Natural killer cell (primary cell): ENCODE measurements at regions not wholly inside any gene's neighbourhood (a gene's known extent, or its start where the extent isn't known, plus 50 kb on each side); places are given as distances from the start of the nearest gene placed in this dataset.
"Not testable (repeated sequence)": the region's sequence is repeated elsewhere in the genome, so short reads cannot be mapped to it uniquely, and the experiment has no call there.

Source experiments
- ATAC-seq, 3 donors: fragments of 150-1000 bp in 2 of 3; fragments of 200-7000 bp in 1 of 3; cut with Tn5 transposase; 1 replicate in 1 of 3; 2 replicates in 2 of 3; pipeline ENCODE4 v1.10.0; 2021; ENCODE audit warnings: mild to moderate bottlenecking in 2 of 3, moderate library complexity in 2 of 3
- DNase-seq, 2 donors: peaks; one replicate each; pipeline versions ENCODE4 v3.0.0 to v3.0.0-alpha.2; 2013 to 2021; ENCODE audit warnings: mixed read lengths in 1 of 2
- H3K27ac ChIP-seq: one replicate; pipeline ENCODE4 v1.5.1; 2013; ENCODE audit warnings: mild to moderate bottlenecking, low read length
- H3K27me3 ChIP-seq: one replicate; pipeline ENCODE4 v1.6.1; 2013; ENCODE audit warnings: low read length; ENCODE audit not compliant: control insufficient read depth, insufficient read depth
- H3K36me3 ChIP-seq: one replicate; pipeline ENCODE4 v1.6.1; 2013; ENCODE audit warnings: low read length; ENCODE audit not compliant: control insufficient read depth, insufficient read depth
- H3K4me1 ChIP-seq: one replicate; pipeline ENCODE4 v1.6.1; 2013; ENCODE audit warnings: low read length; ENCODE audit not compliant: control insufficient read depth, insufficient read depth
- H3K4me3 ChIP-seq: one replicate; pipeline ENCODE4 v1.5.1; 2013; ENCODE audit warnings: low read length
- H3K9me3 ChIP-seq: one replicate; pipeline ENCODE4 v1.6.1; 2013; ENCODE audit warnings: low read length; ENCODE audit not compliant: control insufficient read depth, insufficient read depth
- H3K27ac Mint-ChIP-seq, 2 donors: one replicate each; pipeline ENCODE4 v1.8.0; 2022; ENCODE audit warnings: mild to moderate bottlenecking in 2 of 2, mixed read lengths in 2 of 2, moderate library complexity in 1 of 2
- H3K27me3 Mint-ChIP-seq, 2 donors: one replicate each; pipeline ENCODE4 v1.8.0; 2022; ENCODE audit warnings: low read depth in 2 of 2, mixed read lengths in 2 of 2
- H3K36me3 Mint-ChIP-seq: one replicate; pipeline ENCODE4 v1.8.0; 2022; ENCODE audit warnings: mixed read lengths
- H3K4me1 Mint-ChIP-seq, 2 donors: one replicate each; pipeline ENCODE4 v1.8.0; 2022; ENCODE audit warnings: mixed read lengths in 2 of 2
- H3K4me3 Mint-ChIP-seq: one replicate; pipeline ENCODE4 v1.8.0; 2022; ENCODE audit warnings: mild to moderate bottlenecking, moderate library complexity, mixed read lengths
- H3K9me3 Mint-ChIP-seq, 2 donors: one replicate each; pipeline ENCODE4 v1.8.0; 2022; ENCODE audit warnings: mixed read lengths in 2 of 2
- CTCF ChIP-seq: fragments of 200-600 bp; IDR thresholded peaks from one replicate; pipeline ENCODE4 v1.8.0; 2022; ENCODE audit warnings: antibody characterized with exemption
- WGBS: methylation state at CpG from one replicate; pipeline ENCODE4 v1.1.7; 2013; ENCODE audit warnings: missing lambda C conversion rate; ENCODE audit not compliant: insufficient coverage; 5-methylcytosine and 5-hydroxymethylcytosine counted together
- intact Hi-C: fragments of 100-400 bp; cut with micrococcal nuclease; formaldehyde crosslinking; loops from one replicate; pipeline ENCODE4 v1.14.2; 2022

GRCh38 chr2:125004106-125004800 is 979.2 kb downstream of the CNTNAP5 start:
- ATAC-seq (no peak), DNase-seq (no peak)
- Histone ChIP-seq H3K4me3 (no peak overlapping the region), H3K9me3 (no peaks in the 10 kb centered on the region), H3K27me3 (no peaks in the 10 kb centered on the region), H3K4me1 (no peaks in the 10 kb centered on the region), H3K27ac (no peak overlapping the region), H3K36me3 (no peaks in the 10 kb centered on the region)
- no peak overlapping the region for H3K27ac Mint-ChIP-seq
- 87% methylated on average over 7 of the region's 7 CpGs for WGBS
- no peak for TF ChIP-seq CTCF
- H3K36me3 Mint-ChIP-seq, result no peaks in the 10 kb centered on the region
- no peaks in the 10 kb centered on the region for H3K27me3 Mint-ChIP-seq
- H3K4me3 Mint-ChIP-seq, result no peak overlapping the region
- no peaks in the 10 kb centered on the region for H3K4me1 Mint-ChIP-seq
- intact Hi-C loops, result no loop called here
- peaks cover 8 to 15% of the 10 kb centered on the region in 2 donors for H3K9me3 Mint-ChIP-seq

GRCh38 chr2:125006676-125007075 is 981.6 kb downstream of the CNTNAP5 start:
- WGBS, result 62% methylated on average over 3 of the region's 4 CpGs
- H3K36me3 ChIP-seq, result no peaks in the 10 kb centered on the region

GRCh38 chr2:125028721-125029120 is 1003.6 kb downstream of the CNTNAP5 start:
- H3K27ac Mint-ChIP-seq, DNase-seq, H3K9me3 ChIP-seq, H3K27ac ChIP-seq, H3K36me3 ChIP-seq, intact Hi-C loops, H3K4me1 Mint-ChIP-seq, H3K4me3 Mint-ChIP-seq, H3K36me3 Mint-ChIP-seq, H3K4me1 ChIP-seq, H3K27me3 ChIP-seq, H3K4me3 ChIP-seq, H3K27me3 Mint-ChIP-seq, ATAC-seq: not testable (repeated sequence)
- 78% methylated on average over 4 of the region's 4 CpGs for WGBS
- H3K9me3 Mint-ChIP-seq, result peaks cover 20 to 39% of the 10 kb centered on the region in 2 donors

More at GRCh38 chr2:125006676-125007075, 981.6 kb downstream of the CNTNAP5 start:
- H3K9me3 ChIP-seq, result no peaks in the 10 kb centered on the region
- intact Hi-C loops, result no loop called here
- no peaks in the 10 kb centered on the region for H3K27me3 ChIP-seq
- H3K4me3 ChIP-seq, result no peak overlapping the region
- H3K4me1 ChIP-seq, result no peaks in the 10 kb centered on the region
- no peaks in the 10 kb centered on the region for H3K27me3 Mint-ChIP-seq
- H3K4me1 Mint-ChIP-seq, result no peaks in the 10 kb centered on the region
- no peak for ATAC-seq
- no peaks in the 10 kb centered on the region for H3K36me3 Mint-ChIP-seq
- no peak overlapping the region for H3K27ac ChIP-seq
- no peak for DNase-seq
- no peak overlapping the region for H3K4me3 Mint-ChIP-seq
- H3K9me3 Mint-ChIP-seq, result peaks cover 15 to 17% of the 10 kb centered on the region in 2 donors
- no peak for TF ChIP-seq CTCF
- no peak overlapping the region for H3K27ac Mint-ChIP-seq

GRCh38 chr2:125033871-125034270 is 1008.8 kb downstream of the CNTNAP5 start:
- no peak for ATAC-seq
- Mint-ChIP-seq H3K36me3 (peaks cover 16% of the 10 kb centered on the region), H3K9me3 (peaks cover 20 to 37% of the 10 kb centered on the region in 2 donors), H3K4me1 (no peaks in the 10 kb centered on the region), H3K27ac (no peak overlapping the region), H3K4me3 (no peak overlapping the region), H3K27me3 (no peaks in the 10 kb centered on the region)
- no CpG with 5 or more reads among the region's 1 CpG for WGBS
- Histone ChIP-seq H3K4me1 (no peaks in the 10 kb centered on the region), H3K36me3 (no peaks in the 10 kb centered on the region), H3K27ac (no peak overlapping the region), H3K9me3 (peaks cover 6% of the 10 kb centered on the region), H3K4me3 (no peak overlapping the region), H3K27me3 (no peaks in the 10 kb centered on the region)
- no peak for DNase-seq
- intact Hi-C loops, result no loop called here
- TF ChIP-seq CTCF, result no peak
